ENCODE measurements at regions not wholly inside any gene's neighbourhood (a gene's known extent, or its start where the extent isn't known, plus 50 kb on each side); places are given as distances from the start of the nearest gene placed in this dataset.
"Not testable (repeated sequence)": the region's sequence is repeated elsewhere in the genome, so short reads cannot be mapped to it uniquely, and the experiment has no call there.

DNA sequence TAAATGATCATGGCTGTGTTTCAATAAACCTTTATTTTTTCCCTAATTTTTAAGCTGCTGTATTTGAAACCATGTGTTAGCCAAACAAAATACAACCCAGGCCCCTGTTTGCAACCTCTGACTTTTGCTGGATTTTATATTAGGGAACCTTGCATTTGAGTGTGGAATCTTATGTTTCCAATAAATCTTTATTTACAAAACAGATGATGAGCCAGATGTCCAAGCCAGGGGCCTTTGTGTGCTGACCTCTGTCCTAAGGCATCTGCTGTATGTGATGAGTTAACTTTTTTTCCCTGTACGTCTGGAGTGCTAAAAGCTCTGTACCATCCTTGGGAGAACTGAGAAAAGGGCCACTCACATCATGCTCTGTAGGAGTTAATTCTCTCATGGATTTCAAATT, 162.9 kb downstream of the TRIB2 start:
- no peak for DNase-seq (ENCODE audit: low read depth in 2 of 2)

- DNase-seq (ENCODE audit: low read depth in 2 of 2) = no peak
Measured at GRCh38 chr2:12881952-12882351, 165.2 kb downstream of the TRIB2 start.

DNA sequence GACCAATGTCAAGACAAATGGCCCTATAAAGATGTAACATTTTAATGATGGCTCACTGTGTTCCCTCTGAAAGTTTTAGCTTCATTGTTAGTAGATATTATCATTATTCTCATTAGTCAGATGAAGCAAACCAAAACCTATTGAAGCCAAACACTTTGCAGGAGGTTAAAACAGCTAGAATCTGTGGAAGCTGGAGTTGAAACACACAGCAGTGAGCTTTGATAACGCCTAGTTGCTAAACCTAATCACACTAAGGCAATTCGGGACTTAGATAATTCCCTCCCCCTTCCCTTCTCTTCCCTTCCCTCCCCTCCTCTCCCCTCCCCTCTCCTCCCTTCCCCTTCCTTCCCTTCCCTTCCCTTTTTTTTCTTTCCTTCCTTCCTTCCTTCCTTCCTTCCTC, 165.7 kb downstream of the TRIB2 start:
- no peak for DNase-seq (ENCODE audit: low read depth in 2 of 2)

GRCh38 chr2:12883906-12884305, 167.2 kb downstream of the TRIB2 start:
- DNase-seq (ENCODE audit: low read depth in 2 of 2) = no peak

GRCh38 chr2:12884713-12885282, 168.1 kb downstream of the TRIB2 start:
- DNase-seq (ENCODE audit: low read depth in 2 of 2) = no peak

- no peak for DNase-seq (ENCODE audit: low read depth in 2 of 2)
Measured at GRCh38 chr2:12890066-12890465, 173.3 kb downstream of the TRIB2 start.

- DNase-seq (ENCODE audit: low read depth in 2 of 2) = no peak
Measured at GRCh38 chr2:12890481-12890991, 173.8 kb downstream of the TRIB2 start.

DNA sequence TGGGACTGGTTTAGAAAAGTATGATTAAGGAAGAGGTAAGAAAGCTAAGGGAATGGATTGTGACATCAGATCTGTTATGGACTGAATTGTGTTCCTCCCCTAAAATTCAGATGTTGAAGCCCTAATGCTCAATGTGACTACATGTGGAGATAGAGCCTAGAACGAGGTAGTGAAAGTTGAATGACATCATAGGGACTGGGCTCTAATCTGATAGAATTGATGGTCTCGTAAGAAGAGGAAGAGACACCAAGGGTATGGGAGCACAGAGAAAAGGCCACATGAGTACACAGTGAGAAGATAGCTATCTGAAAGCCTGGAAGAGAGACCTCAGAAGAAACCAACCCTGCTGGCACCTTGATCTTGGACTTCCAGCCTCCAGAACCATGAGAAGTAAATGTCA, 178.3 kb downstream of the TRIB2 start:
- DNase-seq (ENCODE audit: low read depth in 2 of 2) = no peak

GRCh38 chr2:12896318-12896982, 179.7 kb downstream of the TRIB2 start:
- DNase-seq (ENCODE audit: low read depth in 2 of 2) = no peak

DNA sequence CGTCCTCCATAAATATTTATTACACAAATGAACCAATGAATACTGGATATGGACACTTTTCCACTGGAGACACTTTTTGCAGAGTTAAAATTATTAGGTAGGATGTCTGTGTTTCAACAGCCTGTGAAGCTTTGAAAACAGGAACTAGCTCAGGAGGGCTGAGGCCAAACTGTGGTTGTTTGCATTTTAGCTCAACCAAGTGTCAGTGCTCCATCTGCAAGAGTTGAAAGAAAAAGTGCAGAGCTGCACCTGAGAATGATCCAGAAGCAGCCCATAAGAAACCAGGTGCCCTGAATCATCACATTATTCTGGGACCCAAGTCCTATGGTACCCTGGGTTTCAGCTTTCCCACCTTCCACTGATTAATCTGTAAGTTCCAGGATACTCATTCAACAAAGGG, 180.4 kb downstream of the TRIB2 start:
- DNase-seq (ENCODE audit: low read depth in 2 of 2) = no peak

- no peak for DNase-seq (ENCODE audit: low read depth in 2 of 2)
Measured at GRCh38 chr2:12903272-12903671, 186.5 kb downstream of the TRIB2 start.

DNA sequence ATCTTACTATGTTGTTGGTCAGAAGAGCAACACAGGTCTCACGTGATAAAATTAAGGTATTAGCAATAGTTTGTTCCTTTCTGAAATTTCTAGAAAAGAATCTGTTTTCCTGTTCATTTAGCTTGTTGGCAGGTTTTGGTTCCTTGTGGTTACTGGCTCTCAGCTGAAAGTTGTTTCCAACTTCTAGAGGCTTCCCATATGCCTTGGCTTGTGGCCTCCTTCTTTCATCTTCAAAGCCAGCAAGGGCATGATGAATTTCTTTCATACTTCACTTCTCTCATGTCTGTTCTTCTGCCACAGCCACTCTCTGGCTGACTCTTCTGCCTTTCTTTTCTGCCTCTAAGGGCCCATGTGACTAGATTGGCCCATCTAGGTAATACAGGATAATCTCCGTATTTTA, 193.7 kb downstream of the TRIB2 start:
- DNase-seq (ENCODE audit: low read depth in 2 of 2) = no peak

GRCh38 chr2:12915787-12916186, 199.1 kb downstream of the TRIB2 start:
- no peak for DNase-seq (ENCODE audit: low read depth in 2 of 2)

DNA sequence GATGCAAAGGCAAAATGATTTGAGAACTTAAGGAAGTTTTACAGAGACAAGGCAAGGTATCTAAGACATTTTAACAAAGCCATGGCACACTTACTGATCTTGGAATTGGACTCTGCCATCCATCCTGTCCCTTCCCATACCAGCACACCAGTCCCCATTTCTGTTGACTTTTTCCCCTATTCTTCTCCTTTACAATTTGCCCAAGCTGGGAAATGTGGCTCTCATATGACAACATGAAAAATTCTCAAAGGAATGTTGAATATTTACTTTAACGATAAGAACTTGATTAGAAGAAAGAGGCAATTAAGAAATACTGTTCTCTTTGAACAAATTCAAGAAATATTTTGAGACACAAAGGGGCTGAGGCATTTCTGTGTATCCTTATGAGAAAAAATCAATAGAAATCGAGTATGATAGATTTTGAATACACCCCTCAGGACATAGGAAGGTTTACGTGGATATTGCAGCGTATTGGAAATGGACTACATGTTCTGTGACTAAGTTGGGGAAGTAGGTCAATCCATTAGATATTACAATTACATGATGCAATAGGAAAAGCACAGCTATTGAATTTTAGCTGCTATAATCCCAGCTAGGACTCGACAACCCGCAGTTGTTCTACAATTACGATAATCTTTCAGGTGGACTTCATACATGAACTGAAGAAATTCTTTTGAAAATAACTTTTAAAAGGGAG, 201.6 kb downstream of the TRIB2 start:
- DNase-seq (ENCODE audit: low read depth in 2 of 2) = no peak

GRCh38 chr2:12918835-12919445, 202.2 kb downstream of the TRIB2 start:
- no peak for DNase-seq (ENCODE audit: low read depth in 2 of 2)

DNA sequence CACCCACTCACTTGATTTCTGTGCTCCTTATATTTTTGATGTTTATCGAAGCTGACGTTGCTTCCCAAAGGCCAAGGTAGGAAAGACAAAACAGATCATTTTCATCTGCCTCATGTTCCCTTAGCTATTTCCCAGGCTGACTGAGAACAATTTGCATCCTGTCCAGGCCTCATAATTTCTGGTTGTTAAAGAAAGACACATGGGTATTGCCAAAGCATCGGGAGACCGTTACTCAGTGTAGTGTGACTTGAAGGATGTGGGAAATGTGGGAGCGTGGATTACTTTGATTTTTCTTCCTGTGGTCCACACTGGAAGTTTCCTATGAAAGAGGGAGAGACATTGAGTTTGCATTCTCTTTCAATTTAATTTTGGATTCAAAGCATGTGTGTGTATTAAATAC, 204.6 kb downstream of the TRIB2 start:
- no peak for DNase-seq (ENCODE audit: low read depth in 2 of 2)

- no peak for DNase-seq (ENCODE audit: low read depth in 2 of 2)
Measured at GRCh38 chr2:12923907-12924610, 207.3 kb downstream of the TRIB2 start.

- not testable (repeated sequence) for DNase-seq (ENCODE audit: low read depth in 2 of 2)
Measured at GRCh38 chr2:12926641-12927040, 209.9 kb downstream of the TRIB2 start.

DNA sequence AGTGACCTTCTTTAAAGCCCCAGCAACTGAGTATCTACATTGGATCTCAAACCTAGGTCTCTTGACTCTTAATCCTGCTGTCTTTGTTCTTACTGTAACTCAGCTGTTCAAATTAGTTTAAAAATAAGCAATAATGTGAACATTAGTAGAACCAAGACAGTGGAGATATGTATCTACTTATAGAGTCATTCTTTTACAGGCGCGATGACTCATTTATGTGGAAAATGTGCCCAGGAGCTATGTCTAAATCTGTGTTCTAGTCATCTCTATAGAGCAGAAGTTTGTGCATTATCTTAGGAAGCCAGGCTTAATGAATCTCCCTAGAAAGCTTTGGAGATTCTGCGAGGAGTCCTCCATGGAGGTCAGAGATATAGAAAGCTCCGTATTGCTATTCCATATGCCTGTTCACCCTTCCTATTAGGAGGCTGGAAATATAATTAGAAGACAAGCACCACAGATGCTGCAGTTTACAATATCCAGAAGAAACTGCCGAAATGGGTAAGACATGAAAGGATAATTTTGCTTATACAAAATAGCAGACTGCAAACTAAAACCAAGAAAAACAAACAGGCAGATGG, 211.6 kb downstream of the TRIB2 start:
- no peak for DNase-seq (ENCODE audit: low read depth in 2 of 2)

DNA sequence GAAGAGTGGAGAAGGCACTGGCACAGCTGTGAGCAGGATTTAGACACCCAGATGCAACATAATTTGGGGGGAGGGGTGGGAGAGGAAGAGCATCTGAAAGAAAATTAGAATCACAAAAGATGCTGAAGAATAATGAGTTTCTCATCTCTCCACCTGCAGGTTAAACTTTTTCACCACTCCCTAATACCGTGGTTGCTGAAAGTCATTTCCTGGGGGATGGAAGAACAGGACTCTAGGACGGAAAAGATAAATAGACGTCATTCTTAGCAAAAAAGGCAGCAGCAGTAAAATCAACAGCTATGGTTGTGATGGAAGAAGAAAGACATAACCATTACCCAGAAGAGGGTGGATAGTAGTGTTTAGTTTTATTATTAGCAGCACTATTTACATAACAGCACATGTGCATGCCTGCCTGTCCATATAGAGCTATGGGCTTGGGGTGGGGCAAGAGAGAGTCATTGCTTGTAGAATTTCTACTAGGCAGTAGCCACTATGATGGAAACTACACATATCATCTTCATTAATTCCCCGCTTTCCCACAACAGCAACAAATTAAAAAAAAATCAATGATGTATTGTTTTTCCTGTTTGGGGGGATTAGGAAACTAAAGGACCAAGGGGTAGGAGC, 212.2 kb downstream of the TRIB2 start:
- no peak for DNase-seq (ENCODE audit: low read depth in 2 of 2)

DNA sequence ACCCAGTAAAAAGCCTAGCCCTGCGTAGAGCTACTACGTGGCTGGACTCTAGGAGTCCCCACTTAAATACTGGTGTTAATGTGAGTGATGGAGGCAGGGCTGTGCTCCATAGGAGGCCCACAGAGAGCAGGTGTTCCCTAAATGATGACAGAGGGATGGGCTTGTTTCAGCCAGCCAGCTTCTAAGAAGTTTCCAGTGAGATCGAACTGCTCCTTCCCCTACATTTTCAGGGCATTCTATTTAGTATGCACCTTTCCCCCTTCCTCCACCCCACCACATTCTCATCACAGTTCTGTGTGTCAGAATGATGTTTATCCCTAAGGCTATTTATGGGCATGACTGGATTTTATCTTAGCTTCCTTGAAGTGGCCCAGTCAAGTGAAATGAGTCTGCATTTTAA, 213.0 kb downstream of the TRIB2 start:
- DNase-seq (ENCODE audit: low read depth in 2 of 2) = no peak
